SH-SY5Y (cell line): ENCODE measurements at regions not wholly inside any gene's neighbourhood (a gene's known extent, or its start where the extent isn't known, plus 50 kb on each side); places are given as distances from the start of the nearest gene placed in this dataset.

Experiments
- GATA2 ChIP-seq: IDR thresholded peaks from 2 replicates; pipeline ENCODE4 v1.6.1; 2011; ENCODE audit warnings: mild to moderate bottlenecking, low read depth, low read length
- GATA3 ChIP-seq: IDR thresholded peaks from 2 replicates; pipeline ENCODE4 v1.6.1; 2011; ENCODE audit warnings: low read depth, mild to moderate bottlenecking, low read length, moderate library complexity

DNA sequence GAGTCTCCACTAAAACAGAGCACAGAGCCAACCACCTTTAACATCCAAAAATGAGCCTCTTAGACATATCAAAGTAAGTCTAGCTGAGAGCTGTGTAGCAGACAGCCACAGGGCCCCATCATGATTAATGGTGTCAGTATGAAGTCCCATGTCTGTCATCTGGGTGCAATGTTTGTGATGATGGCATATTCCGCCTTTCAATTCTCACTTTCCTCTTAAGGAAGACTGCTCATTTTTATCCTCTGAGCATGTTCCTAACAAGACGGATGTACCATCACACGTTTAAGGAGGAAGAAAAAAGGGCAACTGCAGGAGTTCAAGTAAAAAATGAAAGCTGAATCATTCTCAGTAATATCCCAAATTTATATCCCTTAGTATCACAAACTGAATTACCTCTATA is 85.8 kb upstream of the KCNMB2 start:
- no peak for TF ChIP-seq GATA2
- TF ChIP-seq GATA3, result no peak
